ENCODE measurements at regions not wholly inside any gene's neighbourhood (a gene's known extent, or its start where the extent isn't known, plus 50 kb on each side); places are given as distances from the start of the nearest gene placed in this dataset.

GRCh38 chr4:127534041-127534825 lies 98.5 kb upstream of the INTU start:
- no peak overlapping the region for H3K9ac ChIP-seq (ENCODE audit: control insufficient read depth, insufficient read depth, low read length)
- H3K4me3 ChIP-seq, result no peak overlapping the region
- H3K4me2 ChIP-seq (ENCODE audit: control insufficient read depth, insufficient read depth), result no peak overlapping the region
- H3K9me3 ChIP-seq (replicated peaks; ENCODE audit: control insufficient read depth, insufficient read depth, low read length), result no peaks in the 10 kb centered on the region
- in situ Hi-C loops (cut with MboI) (no loop called here), intact Hi-C loops (cut with micrococcal nuclease; ENCODE audit: unreplicated experiment) (no loop called here)
- H2AFZ ChIP-seq (ENCODE audit: control insufficient read depth, low read depth, low read length), result no peak overlapping the region
- WGBS (ENCODE audit: insufficient coverage, insufficient replicate concordance, low lambda C conversion rate, missing lambda C conversion rate), result 18% methylated on average over 4 of the region's 4 CpGs
- ChIA-PET CTCF (interaction anchor here (1.1 kb wide), 1 partner anchor 7 kb away, joined by 3 read pairs; no protein-coding TSS in a partner anchor), SMC1A (ENCODE audit: uncharacterized antibody, unreplicated experiment) (no interaction called here), POLR2A (no interaction called here), RAD21 (ENCODE audit: unreplicated experiment) (no interaction called here)
- FAIRE-seq, result no peak
- H4K20me1 ChIP-seq (ENCODE audit: control insufficient read depth, insufficient read depth), result no peaks in the 10 kb centered on the region
- no peaks in the 10 kb centered on the region for H3K4me1 ChIP-seq (ENCODE audit: control insufficient read depth, insufficient read depth, low read length)
- no peaks in the 10 kb centered on the region for H3K27me3 ChIP-seq (replicated peaks in 1 of 2; ENCODE audit: control insufficient read depth in 2 of 2, insufficient read depth in 2 of 2, low read length in 1 of 2)
- DNase-seq (ENCODE audit: low read depth, low spot score), result no peak
- H3K27ac ChIP-seq (ENCODE audit: control insufficient read depth, insufficient read depth), result no peak overlapping the region
- no TSS peak for BruUV-seq (replicated peaks)
- H3K79me2 ChIP-seq (ENCODE audit: control insufficient read depth, insufficient read depth, low read length), result no peaks in the 10 kb centered on the region
- H3K36me3 ChIP-seq (ENCODE audit: control insufficient read depth in 2 of 2, insufficient read depth in 2 of 2, low read length in 1 of 2), result no peaks in the 10 kb centered on the region
- no peak for ATAC-seq
- TF ChIP-seq NR2C2 (IDR thresholded peaks at IDR 0.05; ENCODE audit: borderline replicate concordance, control insufficient read depth, insufficient read length, low read depth) (no peak), FOXK2 (IDR thresholded peaks at IDR 0.05) (no peak), CHD1 (IDR thresholded peaks at IDR 0.05; ENCODE audit: low read depth, low read length) (no peak), ATF2 (IDR thresholded peaks at IDR 0.05; ENCODE audit: low read length) (no peak), JUND (IDR thresholded peaks at IDR 0.05; ENCODE audit: low read depth, low read length) (no peak), RCOR1 (conservative IDR thresholded peaks at IDR 0.05; ENCODE audit: low read depth, low read length) (no peak), MLLT1 (IDR thresholded peaks at IDR 0.05) (no peak), ZBTB33 (IDR thresholded peaks at IDR 0.05) (no peak), ZBED1 (IDR thresholded peaks at IDR 0.05; ENCODE audit: borderline replicate concordance) (no peak), NFXL1 (IDR thresholded peaks at IDR 0.05; ENCODE audit: borderline replicate concordance) (no peak)
- TF ChIP-seq, protein P1, sequence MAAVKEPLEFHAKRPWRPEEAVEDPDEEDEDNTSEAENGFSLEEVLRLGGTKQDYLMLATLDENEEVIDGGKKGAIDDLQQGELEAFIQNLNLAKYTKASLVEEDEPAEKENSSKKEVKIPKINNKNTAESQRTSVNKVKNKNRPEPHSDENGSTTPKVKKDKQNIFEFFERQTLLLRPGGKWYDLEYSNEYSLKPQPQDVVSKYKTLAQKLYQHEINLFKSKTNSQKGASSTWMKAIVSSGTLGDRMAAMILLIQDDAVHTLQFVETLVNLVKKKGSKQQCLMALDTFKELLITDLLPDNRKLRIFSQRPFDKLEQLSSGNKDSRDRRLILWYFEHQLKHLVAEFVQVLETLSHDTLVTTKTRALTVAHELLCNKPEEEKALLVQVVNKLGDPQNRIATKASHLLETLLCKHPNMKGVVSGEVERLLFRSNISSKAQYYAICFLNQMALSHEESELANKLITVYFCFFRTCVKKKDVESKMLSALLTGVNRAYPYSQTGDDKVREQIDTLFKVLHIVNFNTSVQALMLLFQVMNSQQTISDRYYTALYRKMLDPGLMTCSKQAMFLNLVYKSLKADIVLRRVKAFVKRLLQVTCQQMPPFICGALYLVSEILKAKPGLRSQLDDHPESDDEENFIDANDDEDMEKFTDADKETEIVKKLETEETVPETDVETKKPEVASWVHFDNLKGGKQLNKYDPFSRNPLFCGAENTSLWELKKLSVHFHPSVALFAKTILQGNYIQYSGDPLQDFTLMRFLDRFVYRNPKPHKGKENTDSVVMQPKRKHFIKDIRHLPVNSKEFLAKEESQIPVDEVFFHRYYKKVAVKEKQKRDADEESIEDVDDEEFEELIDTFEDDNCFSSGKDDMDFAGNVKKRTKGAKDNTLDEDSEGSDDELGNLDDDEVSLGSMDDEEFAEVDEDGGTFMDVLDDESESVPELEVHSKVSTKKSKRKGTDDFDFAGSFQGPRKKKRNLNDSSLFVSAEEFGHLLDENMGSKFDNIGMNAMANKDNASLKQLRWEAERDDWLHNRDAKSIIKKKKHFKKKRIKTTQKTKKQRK (IDR thresholded peaks at IDR 0.05; ENCODE audit: low read depth, low read length), result no peak
- TF ChIP-seq, protein P2, sequence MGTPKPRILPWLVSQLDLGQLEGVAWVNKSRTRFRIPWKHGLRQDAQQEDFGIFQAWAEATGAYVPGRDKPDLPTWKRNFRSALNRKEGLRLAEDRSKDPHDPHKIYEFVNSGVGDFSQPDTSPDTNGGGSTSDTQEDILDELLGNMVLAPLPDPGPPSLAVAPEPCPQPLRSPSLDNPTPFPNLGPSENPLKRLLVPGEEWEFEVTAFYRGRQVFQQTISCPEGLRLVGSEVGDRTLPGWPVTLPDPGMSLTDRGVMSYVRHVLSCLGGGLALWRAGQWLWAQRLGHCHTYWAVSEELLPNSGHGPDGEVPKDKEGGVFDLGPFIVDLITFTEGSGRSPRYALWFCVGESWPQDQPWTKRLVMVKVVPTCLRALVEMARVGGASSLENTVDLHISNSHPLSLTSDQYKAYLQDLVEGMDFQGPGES (IDR thresholded peaks at IDR 0.05), result no peak
